Effector memory CD8-positive, alpha-beta T cell (primary cell): ENCODE measurements at regions not wholly inside any gene's neighbourhood (a gene's known extent, or its start where the extent isn't known, plus 50 kb on each side); places are given as distances from the start of the nearest gene placed in this dataset.

Experiments
- ATAC-seq: fragments of 150-1000 bp; cut with Tn5 transposase; replicated peaks from 2 replicates; pipeline ENCODE4 v1.10.0; 2021; ENCODE audit warnings: mild to moderate bottlenecking, moderate library complexity
- DNase-seq, 3 experiments: peaks; one replicate each; pipeline ENCODE4 v3.0.0; 2021
- H3K27ac Mint-ChIP-seq, 2 donors: one replicate each; pipeline ENCODE4 v1.8.0; 2022; ENCODE audit warnings: mild to moderate bottlenecking in 2 of 2, mixed read lengths in 2 of 2, moderate library complexity in 2 of 2
- H3K27me3 Mint-ChIP-seq, 2 donors: one replicate each; pipeline ENCODE4 v1.8.0; 2022; ENCODE audit warnings: mixed read lengths in 2 of 2
- H3K36me3 Mint-ChIP-seq: one replicate; pipeline ENCODE4 v1.8.0; 2022; ENCODE audit warnings: mild to moderate bottlenecking, moderate library complexity, mixed read lengths; ENCODE audit not compliant: insufficient read depth
- H3K4me1 Mint-ChIP-seq, 2 donors: one replicate each; pipeline ENCODE4 v1.8.0; 2022; ENCODE audit warnings: low read depth in 2 of 2, mixed read lengths in 2 of 2
- H3K4me3 Mint-ChIP-seq, 2 donors: one replicate each; pipeline ENCODE4 v1.8.0; 2022; ENCODE audit warnings: mild to moderate bottlenecking in 2 of 2, mixed read lengths in 2 of 2, moderate library complexity in 2 of 2
- H3K9me3 Mint-ChIP-seq, 2 donors: one replicate each; pipeline ENCODE4 v1.8.0; 2022; ENCODE audit warnings: mixed read lengths in 2 of 2

DNA sequence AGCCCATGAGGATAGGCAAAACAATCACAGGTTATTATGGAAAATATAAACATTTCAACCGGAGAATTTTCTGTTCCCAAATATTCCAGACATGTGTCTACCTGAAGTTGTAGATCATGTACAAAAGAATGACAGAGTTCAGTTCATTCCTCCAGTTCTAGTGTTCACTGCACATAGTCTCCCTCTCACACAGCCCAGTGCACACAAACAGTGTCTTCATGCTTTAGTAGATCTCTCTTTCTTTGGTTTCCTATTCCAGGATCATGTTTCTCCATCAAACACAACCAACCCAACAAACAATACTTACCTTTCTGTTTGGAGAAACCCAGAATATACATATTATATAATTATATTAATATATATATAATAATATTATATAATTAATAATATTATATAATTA is 671.9 kb downstream of the TRIML1 start:
- no peak for DNase-seq
- ATAC-seq, result no peak
- Mint-ChIP-seq H3K4me1 (no peaks in the 10 kb centered on the region), H3K27me3 (no peaks in the 10 kb centered on the region), H3K9me3 (peaks cover 7% of the 10 kb centered on the region in 2 donors), H3K27ac (no peak overlapping the region), H3K4me3 (no peak overlapping the region), H3K36me3 (no peaks in the 10 kb centered on the region)

DNA sequence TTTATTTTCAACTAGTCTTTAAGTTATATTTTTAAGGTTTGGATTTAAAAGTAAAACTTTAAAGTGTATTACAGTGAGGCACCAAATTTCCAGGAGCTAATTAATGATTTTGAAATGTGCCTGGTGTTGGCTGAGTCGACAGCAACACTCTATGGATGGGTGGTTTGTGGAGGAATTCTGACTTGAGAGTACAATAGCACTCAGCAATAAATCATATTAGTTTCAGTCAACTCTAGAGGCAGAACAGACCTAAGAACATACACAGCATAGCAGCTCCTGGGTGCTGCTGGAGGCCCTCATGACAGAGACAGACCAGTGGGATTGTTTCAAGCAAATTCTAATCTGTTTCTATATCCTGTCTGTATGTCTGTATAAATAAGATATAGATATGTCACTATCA is 673.4 kb downstream of the TRIML1 start:
- Mint-ChIP-seq H3K4me1 (no peaks in the 10 kb centered on the region), H3K27ac (no peak overlapping the region), H3K4me3 (no peak overlapping the region), H3K36me3 (no peaks in the 10 kb centered on the region), H3K27me3 (no peaks in the 10 kb centered on the region), H3K9me3 (peaks cover 10 to 11% of the 10 kb centered on the region in 2 donors)
- no peak for DNase-seq
- no peak for ATAC-seq

DNA sequence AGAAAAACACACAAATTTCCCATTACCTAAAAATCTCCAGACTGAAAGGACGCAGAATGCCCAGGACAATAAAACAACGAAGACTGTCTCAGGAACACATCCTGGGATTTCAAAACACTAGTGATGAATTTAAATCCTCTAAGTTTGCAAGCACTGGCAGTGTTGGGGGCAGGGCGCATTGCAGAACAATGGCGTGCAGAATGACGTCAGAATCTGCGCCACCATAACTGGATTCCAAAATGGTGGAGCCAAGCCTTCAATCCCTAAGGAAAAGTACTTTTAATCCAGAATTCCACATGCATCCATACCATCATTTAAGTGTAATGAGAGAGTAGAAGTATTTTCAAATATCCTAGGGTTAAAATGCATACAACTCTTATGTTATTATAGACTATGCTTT is 679.1 kb downstream of the TRIML1 start:
- DNase-seq, result no peak
- no peak overlapping the region for H3K4me3 Mint-ChIP-seq
- no peak overlapping the region for H3K27ac Mint-ChIP-seq

DNA sequence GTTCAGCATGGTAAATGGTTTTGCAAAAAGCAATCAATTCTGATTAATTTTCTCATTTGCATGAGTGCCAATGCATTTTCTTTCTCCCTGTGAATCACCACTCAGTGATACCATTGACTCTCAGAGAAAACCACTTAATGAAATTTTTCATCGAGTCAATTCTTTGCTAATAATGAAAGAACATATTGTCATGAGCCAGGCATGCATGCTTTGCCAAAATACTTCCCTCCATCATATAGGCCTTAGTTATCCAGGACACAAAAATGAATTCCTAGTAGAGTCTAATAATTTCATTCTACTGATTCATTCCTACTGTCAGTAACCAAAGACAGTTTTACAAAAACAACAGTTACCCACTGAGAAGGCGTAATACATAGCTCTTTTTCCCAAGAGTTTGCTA is 680.0 kb downstream of the TRIML1 start:
- no peak for DNase-seq
- Mint-ChIP-seq H3K27me3 (no peaks in the 10 kb centered on the region), H3K27ac (no peak overlapping the region), H3K36me3 (no peaks in the 10 kb centered on the region), H3K9me3 (peaks cover 5 to 10% of the 10 kb centered on the region in 2 donors), H3K4me3 (no peak overlapping the region), H3K4me1 (no peaks in the 10 kb centered on the region)
- no peak for ATAC-seq

More for the DNA sequence above, 679.1 kb downstream of the TRIML1 start:
- no peaks in the 10 kb centered on the region for H3K36me3 Mint-ChIP-seq
- H3K9me3 Mint-ChIP-seq, result peaks cover 8 to 10% of the 10 kb centered on the region in 2 donors
- no peaks in the 10 kb centered on the region for H3K27me3 Mint-ChIP-seq
- H3K4me1 Mint-ChIP-seq, result no peaks in the 10 kb centered on the region
- no peak for ATAC-seq

DNA sequence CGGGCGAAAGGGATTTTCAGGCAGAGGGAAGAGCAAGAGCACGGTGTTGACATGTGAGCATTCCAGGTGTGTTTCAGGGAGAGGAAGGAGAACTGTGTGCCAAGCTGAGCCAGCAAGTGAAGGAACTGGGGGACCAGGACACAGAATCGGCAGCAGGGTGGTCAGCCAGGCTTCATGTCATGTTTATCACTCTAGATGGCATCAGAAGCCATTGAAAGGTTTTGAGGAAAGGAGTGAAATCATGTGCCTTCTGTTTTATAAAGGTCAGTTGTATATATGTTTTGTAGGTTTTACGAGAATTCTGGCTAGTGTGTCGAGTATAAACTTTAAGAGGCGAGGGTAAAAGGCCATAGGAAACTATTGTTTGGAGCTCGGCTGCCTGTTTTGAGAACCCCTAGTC is 682.3 kb downstream of the TRIML1 start:
- no peak for ATAC-seq
- H3K27me3 Mint-ChIP-seq, result no peaks in the 10 kb centered on the region

DNA sequence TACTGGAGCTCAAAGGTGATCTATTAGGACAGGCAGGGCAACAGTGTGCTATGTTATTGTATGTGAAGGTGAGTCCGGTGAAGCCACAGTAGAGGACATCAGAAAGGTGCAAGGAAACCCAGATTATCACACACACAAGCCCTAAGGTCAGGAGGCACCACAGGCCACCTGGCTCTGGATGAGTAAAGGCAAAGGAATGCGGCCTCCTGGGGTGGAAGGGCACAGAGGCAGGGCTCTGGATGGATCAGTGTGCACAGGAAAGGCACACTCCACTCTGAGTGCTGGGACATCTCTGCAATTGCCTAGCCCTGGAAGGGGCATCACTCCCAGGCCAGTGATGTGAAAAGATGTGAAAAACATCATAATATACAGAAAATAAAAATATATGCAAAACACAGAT is 683.5 kb downstream of the TRIML1 start:
- Mint-ChIP-seq H3K4me3 (no peak overlapping the region), H3K27ac (no peak overlapping the region), H3K36me3 (no peaks in the 10 kb centered on the region), H3K27me3 (no peaks in the 10 kb centered on the region), H3K4me1 (no peaks in the 10 kb centered on the region), H3K9me3 (peaks cover 3 to 9% of the 10 kb centered on the region in 2 donors)
- ATAC-seq, result no peak
- no peak for DNase-seq

More for the DNA sequence above, 682.3 kb downstream of the TRIML1 start:
- Mint-ChIP-seq H3K9me3 (peaks cover 5 to 14% of the 10 kb centered on the region in 2 donors), H3K4me3 (no peak overlapping the region), H3K36me3 (no peaks in the 10 kb centered on the region), H3K4me1 (no peaks in the 10 kb centered on the region), H3K27ac (no peak overlapping the region)
- no peak for DNase-seq

DNA sequence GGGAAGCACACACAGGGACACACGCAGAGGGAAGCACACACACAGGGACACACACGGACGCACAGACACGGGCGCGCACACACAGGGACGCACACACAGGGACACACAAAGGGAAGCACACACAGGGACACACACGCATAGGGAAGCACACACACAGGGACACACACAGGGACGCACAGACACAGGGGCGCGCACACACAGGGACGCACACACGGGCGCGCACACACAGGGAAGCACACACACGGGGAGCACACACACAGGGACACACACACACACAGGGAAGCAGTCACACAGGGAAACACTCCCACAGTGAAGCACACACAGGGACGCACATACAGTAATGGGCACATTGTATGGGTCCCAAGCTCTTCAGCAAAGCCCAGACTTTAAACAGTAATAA is 685.3 kb downstream of the TRIML1 start:
- Mint-ChIP-seq H3K4me1 (no peaks in the 10 kb centered on the region), H3K36me3 (no peaks in the 10 kb centered on the region), H3K4me3 (no peak overlapping the region), H3K9me3 (peaks cover 3 to 6% of the 10 kb centered on the region in 2 donors), H3K27ac (no peak overlapping the region), H3K27me3 (no peaks in the 10 kb centered on the region)
- no peak for DNase-seq
- ATAC-seq, result no peak

DNA sequence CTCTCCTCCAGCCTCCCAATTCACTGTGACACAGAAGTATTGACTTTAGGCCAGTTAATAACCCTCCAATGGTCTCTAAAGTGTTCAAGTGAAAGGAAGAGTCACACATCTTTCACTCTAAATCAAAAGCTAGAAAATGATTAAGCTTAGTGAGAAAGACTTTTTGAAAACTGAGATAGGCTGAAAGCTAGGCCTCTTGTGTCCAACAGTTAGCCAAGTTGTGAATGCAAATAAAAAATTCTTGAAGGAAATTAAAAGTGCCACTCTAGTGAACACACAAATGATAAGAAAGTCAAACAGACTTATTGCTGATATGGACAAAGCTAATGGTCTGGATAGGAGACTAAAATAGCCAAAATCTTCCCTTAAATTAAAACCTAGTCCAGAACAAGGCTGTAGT is 687.2 kb downstream of the TRIML1 start:
- Mint-ChIP-seq H3K27me3 (no peaks in the 10 kb centered on the region), H3K4me1 (no peaks in the 10 kb centered on the region), H3K9me3 (peaks cover 3 to 6% of the 10 kb centered on the region in 2 donors), H3K27ac (no peak overlapping the region), H3K4me3 (no peak overlapping the region), H3K36me3 (no peaks in the 10 kb centered on the region)
- no peak for DNase-seq
- ATAC-seq, result no peak

DNA sequence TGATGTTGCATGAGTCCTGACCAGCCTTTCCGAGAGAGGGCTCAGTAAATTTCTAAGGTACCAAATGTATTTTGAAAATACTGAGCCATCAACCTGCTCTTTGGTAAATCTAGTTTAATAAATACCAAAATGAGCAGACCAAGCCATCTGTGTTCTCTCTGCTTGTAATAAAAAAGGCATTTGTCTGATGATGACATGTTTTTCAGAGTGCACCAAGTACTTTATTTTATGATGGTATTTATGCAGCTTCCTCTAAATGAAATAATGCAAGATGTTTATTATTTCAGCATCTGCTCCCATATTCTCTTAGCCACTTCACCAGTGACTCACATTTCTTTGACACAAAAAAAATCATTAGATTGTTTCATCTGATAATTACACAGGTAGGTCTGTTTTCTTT is 700.5 kb downstream of the TRIML1 start:
- Mint-ChIP-seq H3K4me1 (no peaks in the 10 kb centered on the region), H3K27me3 (no peaks in the 10 kb centered on the region), H3K9me3 (peaks cover 7 to 8% of the 10 kb centered on the region in 2 donors), H3K27ac (no peak overlapping the region), H3K4me3 (no peak overlapping the region), H3K36me3 (no peaks in the 10 kb centered on the region)
- DNase-seq (no peak), ATAC-seq (no peak)

DNA sequence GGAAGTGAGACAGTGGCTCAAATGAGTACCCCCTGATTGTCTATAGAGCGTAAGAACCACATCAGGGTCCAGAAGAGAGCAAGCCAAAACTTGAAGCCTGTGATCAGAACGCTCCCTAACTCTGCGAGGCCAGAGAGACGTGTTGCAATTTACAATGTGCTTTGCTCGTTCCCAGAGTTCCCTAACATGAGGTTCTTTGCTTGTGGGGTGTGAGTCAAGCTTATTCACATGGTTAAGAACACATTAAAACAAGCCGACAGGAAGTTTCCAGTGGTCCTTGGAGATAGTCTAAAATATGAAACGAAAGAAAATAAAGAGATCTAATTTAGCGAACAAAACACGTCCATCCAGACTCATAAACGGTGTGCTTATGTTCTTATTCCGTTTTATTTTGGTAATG is 702.3 kb downstream of the TRIML1 start:
- Mint-ChIP-seq H3K9me3 (peaks cover 7 to 22% of the 10 kb centered on the region in 2 donors), H3K4me3 (no peak overlapping the region), H3K36me3 (no peaks in the 10 kb centered on the region), H3K27me3 (no peaks in the 10 kb centered on the region), H3K27ac (no peak overlapping the region), H3K4me1 (no peaks in the 10 kb centered on the region)
- ATAC-seq, result no peak
- DNase-seq, result no peak

DNA sequence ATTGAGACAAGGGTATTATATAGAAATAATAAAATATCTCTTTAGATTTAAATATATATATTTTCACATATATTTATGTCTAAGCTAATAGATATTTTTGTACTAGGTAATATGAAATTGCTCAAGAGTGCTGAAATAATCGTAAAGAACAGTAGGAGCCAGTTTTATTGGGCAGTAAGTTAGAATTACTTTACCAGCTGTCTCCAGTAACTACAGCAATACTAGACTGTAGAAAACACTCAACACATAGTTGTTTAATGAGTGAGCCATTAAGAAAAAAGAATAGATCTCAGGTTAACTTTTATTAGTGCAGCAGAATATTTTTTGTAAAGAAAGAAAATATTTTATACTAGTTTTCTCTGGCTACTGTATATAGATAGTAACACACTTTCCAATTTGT is 715.2 kb downstream of the TRIML1 start:
- ATAC-seq, result no peak
- H3K27me3 Mint-ChIP-seq, result no peaks in the 10 kb centered on the region
- H3K4me1 Mint-ChIP-seq, result no peaks in the 10 kb centered on the region
- peaks cover 4% of the 10 kb centered on the region for H3K36me3 Mint-ChIP-seq
- peaks cover 7 to 13% of the 10 kb centered on the region in 2 donors for H3K9me3 Mint-ChIP-seq
- no peak overlapping the region for H3K27ac Mint-ChIP-seq
- DNase-seq, result no peak
- no peak overlapping the region for H3K4me3 Mint-ChIP-seq

DNA sequence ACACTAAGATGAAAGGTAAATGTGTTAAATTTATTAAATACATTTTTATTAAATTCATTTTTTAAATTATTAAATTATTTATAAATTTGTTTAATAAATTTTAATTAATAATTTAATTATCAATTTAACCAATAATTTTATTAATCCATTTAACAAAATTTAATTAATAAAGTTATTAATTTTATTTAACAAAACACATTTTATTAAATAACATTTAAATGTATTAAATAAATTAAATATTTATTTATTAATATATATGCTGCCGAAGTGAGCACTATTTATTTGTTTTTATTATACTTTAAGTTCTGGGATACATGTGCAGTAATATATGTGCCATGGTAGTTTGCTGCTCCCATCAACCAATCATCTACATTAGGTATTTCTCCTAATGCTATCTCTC is 719.5 kb downstream of the TRIML1 start:
- Mint-ChIP-seq H3K27me3 (no peaks in the 10 kb centered on the region), H3K4me3 (no peak overlapping the region), H3K36me3 (peaks cover 4% of the 10 kb centered on the region), H3K9me3 (peaks cover 4 to 8% of the 10 kb centered on the region in 2 donors), H3K4me1 (no peaks in the 10 kb centered on the region), H3K27ac (no peak overlapping the region)
- ATAC-seq (no peak), DNase-seq (no peak)

DNA sequence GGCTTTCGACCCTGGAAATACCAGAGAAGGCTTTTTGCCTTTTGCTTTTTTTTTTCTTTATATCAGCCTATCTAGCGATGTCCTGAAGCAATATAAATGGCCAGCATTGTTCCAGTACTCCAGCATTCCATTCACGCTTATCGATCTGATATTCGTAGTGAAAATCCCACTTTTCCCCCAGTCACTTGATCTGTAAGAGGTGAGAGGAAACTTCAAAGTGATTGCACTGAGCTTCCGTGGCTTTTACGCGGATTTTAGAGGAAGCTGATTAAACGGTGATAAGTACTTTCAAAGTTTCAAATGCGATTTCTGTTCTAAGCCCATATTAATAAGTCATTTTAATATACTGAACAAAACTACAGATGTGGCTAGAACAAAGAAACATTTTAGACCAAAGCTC is 725.5 kb downstream of the TRIML1 start:
- Mint-ChIP-seq H3K27me3 (no peaks in the 10 kb centered on the region), H3K4me1 (no peaks in the 10 kb centered on the region), H3K4me3 (no peak overlapping the region), H3K36me3 (no peaks in the 10 kb centered on the region), H3K9me3 (peaks cover 17 to 22% of the 10 kb centered on the region in 2 donors), H3K27ac (no peak overlapping the region)
- ATAC-seq (no peak), DNase-seq (no peak)

DNA sequence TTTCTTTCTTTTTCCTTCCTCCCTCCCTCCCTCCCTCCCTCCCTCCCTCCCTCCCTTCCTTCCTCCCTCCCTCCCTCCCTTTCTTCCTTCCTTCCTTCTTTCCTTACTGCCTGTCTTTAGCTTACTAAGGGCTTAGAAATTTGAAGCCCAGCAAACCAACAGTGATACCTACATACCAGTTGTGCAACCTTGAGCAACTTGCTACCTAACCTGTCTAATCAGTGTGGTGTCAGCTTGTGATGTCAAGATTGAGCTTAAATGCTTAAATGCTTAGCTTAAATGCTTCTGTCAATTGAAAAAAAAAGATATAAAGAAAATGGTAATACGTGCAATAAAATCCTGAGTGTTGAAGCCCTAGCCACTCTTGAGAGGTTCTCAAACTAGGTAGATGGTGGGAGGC is 728.6 kb downstream of the TRIML1 start:
- Mint-ChIP-seq H3K27ac (no peak overlapping the region), H3K4me3 (no peak overlapping the region), H3K9me3 (peaks cover 26 to 36% of the 10 kb centered on the region in 2 donors), H3K36me3 (peaks cover 2% of the 10 kb centered on the region), H3K27me3 (no peaks in the 10 kb centered on the region), H3K4me1 (no peaks in the 10 kb centered on the region)
- no peak for DNase-seq
- no peak for ATAC-seq

DNA sequence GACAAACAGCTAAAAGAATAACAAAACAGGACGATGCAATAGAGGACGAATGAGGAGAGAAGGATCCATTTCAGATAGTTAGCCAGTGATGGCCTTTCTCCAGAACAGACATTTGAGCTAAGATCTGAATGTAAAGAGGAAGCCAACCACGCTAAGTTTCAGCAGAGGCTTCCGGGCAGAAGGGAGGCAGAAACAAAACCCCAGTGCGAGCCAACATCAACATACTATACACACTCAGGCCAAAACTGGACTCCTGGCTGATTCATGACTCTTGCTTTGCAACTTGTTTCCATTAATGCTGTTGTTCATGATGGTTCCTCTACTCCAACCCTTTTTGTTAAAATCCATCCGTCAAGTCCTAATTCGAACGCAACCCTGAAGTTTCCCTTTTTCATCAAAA is 730.3 kb downstream of the TRIML1 start:
- H3K36me3 Mint-ChIP-seq, result peaks cover 2% of the 10 kb centered on the region
- ATAC-seq (no peak), DNase-seq (no peak)
- no peak overlapping the region for H3K27ac Mint-ChIP-seq
- no peak overlapping the region for H3K4me3 Mint-ChIP-seq
- H3K4me1 Mint-ChIP-seq, result no peaks in the 10 kb centered on the region
- H3K27me3 Mint-ChIP-seq, result no peaks in the 10 kb centered on the region
- peaks cover 21 to 34% of the 10 kb centered on the region in 2 donors for H3K9me3 Mint-ChIP-seq
